ENCODE measurements at regions not wholly inside any gene's neighbourhood (a gene's known extent, or its start where the extent isn't known, plus 50 kb on each side); places are given as distances from the start of the nearest gene placed in this dataset.

- Mint-ChIP-seq H3K36me3 (ENCODE audit: unreplicated experiment) (no peaks in the 10 kb centered on the region), H3K27ac (ENCODE audit: unreplicated experiment) (no peak overlapping the region), H3K4me3 (ENCODE audit: unreplicated experiment) (no peak overlapping the region), H3K9me3 (ENCODE audit: unreplicated experiment) (no peaks in the 10 kb centered on the region), H3K4me1 (ENCODE audit: low read depth, unreplicated experiment) (no peaks in the 10 kb centered on the region), H3K27me3 (ENCODE audit: unreplicated experiment) (no peaks in the 10 kb centered on the region)
- no peak for DNase-seq
- TF ChIP-seq CTCF (IDR thresholded peaks at IDR 0.05; ENCODE audit: partially characterized antibody, unreplicated experiment), result no peak
Measured at GRCh38 chr3:56919137-56919796, 117.5 kb upstream of the ARHGEF3 start.

GRCh38 chr3:56918111-56918568, 116.4 kb upstream of the ARHGEF3 start:
- no peak overlapping the region for H3K4me3 Mint-ChIP-seq (ENCODE audit: unreplicated experiment)
- no peak overlapping the region for H3K27ac Mint-ChIP-seq (ENCODE audit: unreplicated experiment)
- H3K27me3 Mint-ChIP-seq (ENCODE audit: unreplicated experiment), result no peaks in the 10 kb centered on the region
- no peak for DNase-seq
- no peaks in the 10 kb centered on the region for H3K9me3 Mint-ChIP-seq (ENCODE audit: unreplicated experiment)
- no peak for TF ChIP-seq CTCF (IDR thresholded peaks at IDR 0.05; ENCODE audit: partially characterized antibody, unreplicated experiment)
- no peaks in the 10 kb centered on the region for H3K36me3 Mint-ChIP-seq (ENCODE audit: unreplicated experiment)
- no peaks in the 10 kb centered on the region for H3K4me1 Mint-ChIP-seq (ENCODE audit: low read depth, unreplicated experiment)

GRCh38 chr3:56917361-56918110, 115.8 kb upstream of the ARHGEF3 start:
- Mint-ChIP-seq H3K27me3 (ENCODE audit: unreplicated experiment) (no peaks in the 10 kb centered on the region), H3K4me1 (ENCODE audit: low read depth, unreplicated experiment) (no peaks in the 10 kb centered on the region), H3K27ac (ENCODE audit: unreplicated experiment) (no peak overlapping the region), H3K36me3 (ENCODE audit: unreplicated experiment) (no peaks in the 10 kb centered on the region), H3K4me3 (ENCODE audit: unreplicated experiment) (no peak overlapping the region), H3K9me3 (ENCODE audit: unreplicated experiment) (no peaks in the 10 kb centered on the region)
- TF ChIP-seq CTCF (IDR thresholded peaks at IDR 0.05; ENCODE audit: partially characterized antibody, unreplicated experiment), result no peak
- no peak for DNase-seq

DNA sequence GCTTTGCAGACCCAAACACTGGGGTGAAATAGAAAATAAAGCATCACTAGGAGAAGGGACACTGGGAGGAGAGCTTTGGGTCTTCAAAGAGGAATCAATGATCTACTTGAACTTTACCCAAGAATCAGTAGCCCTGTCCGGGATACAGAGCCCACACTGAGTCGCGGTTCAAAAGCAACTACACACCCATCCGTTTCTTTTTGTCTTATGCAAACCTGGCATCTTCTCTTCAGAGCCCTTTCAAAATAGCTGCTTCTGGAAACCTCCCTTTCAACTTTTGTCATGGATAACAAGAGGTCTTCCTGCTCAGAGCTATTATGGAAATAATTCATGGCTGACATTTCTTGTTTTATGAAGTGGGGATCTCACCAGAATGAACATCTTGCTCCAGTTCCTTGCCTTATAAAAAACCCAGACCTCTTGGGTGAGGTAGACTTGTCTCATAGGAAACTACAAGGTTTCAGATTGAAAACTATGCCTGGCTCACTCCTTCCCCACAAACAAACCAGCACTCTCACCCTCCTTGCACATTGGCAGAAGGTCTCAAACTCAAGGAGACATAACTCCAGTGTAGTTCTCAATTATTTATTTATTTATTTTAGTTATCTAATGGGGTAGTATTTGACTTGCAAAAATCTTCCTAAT, 115.1 kb upstream of the ARHGEF3 start:
- Mint-ChIP-seq H3K27me3 (ENCODE audit: unreplicated experiment) (no peaks in the 10 kb centered on the region), H3K36me3 (ENCODE audit: unreplicated experiment) (no peaks in the 10 kb centered on the region)

More for the DNA sequence above, 115.1 kb upstream of the ARHGEF3 start:
- Mint-ChIP-seq H3K9me3 (ENCODE audit: unreplicated experiment) (no peaks in the 10 kb centered on the region), H3K27ac (ENCODE audit: unreplicated experiment) (no peak overlapping the region), H3K4me1 (ENCODE audit: low read depth, unreplicated experiment) (no peaks in the 10 kb centered on the region), H3K4me3 (ENCODE audit: unreplicated experiment) (no peak overlapping the region)
- DNase-seq, result no peak
- no peak for TF ChIP-seq CTCF (IDR thresholded peaks at IDR 0.05; ENCODE audit: partially characterized antibody, unreplicated experiment)

Measured in glutamatergic neuron (in vitro differentiated cells).